ENCODE measurements at regions not wholly inside any gene's neighbourhood (a gene's known extent, or its start where the extent isn't known, plus 50 kb on each side); places are given as distances from the start of the nearest gene placed in this dataset.

GRCh38 chr4:62450740-62451139 lies 1250.6 kb downstream of the ADGRL3 start:
- TF ChIP-seq POLR2A (IDR thresholded peaks at IDR 0.05; ENCODE audit: low read length) (no peak), GATA1 (IDR thresholded peaks at IDR 0.05; ENCODE audit: low read depth, low read length) (no peak)

Measured in erythroblast (primary cell).